BE2C (cell line): ENCODE measurements at regions not wholly inside any gene's neighbourhood (a gene's known extent, or its start where the extent isn't known, plus 50 kb on each side); places are given as distances from the start of the nearest gene placed in this dataset.

Source experiments
- DNase-seq: peaks from one replicate; pipeline ENCODE4 v3.0.0-alpha.2; 2020
- H3K27me3 ChIP-seq: fragments of 250-450 bp; sonication (Bioruptor Pico); 2 replicates; pipeline ENCODE4 v1.5.1; 2020; ENCODE audit warnings: mild to moderate bottlenecking
- H3K36me3 ChIP-seq: fragments of 250-450 bp; sonication (Bioruptor Pico); 2 replicates; pipeline ENCODE4 v1.5.1; 2020; ENCODE audit warnings: mild to moderate bottlenecking
- H3K4me1 ChIP-seq: fragments of 250-450 bp; sonication (Bioruptor Pico); 2 replicates; pipeline ENCODE4 v1.5.1; 2020
- H3K4me3 ChIP-seq: 2 replicates; pipeline ENCODE4 v1.5.1; 2011; ENCODE audit warnings: low read depth, low read length
- H3K9me3 ChIP-seq: fragments of 250-450 bp; sonication (Bioruptor Pico); 2 replicates; pipeline ENCODE4 v1.5.1; 2020
- CTCF ChIP-seq: IDR thresholded peaks from 2 replicates; pipeline ENCODE4 v1.5.1; 2012; ENCODE audit warnings: mild to moderate bottlenecking, low read depth, low read length

GRCh38 chr10:75302029-75302428, 66.3 kb upstream of the COMTD1 start:
- Histone ChIP-seq H3K4me3 (no peak overlapping the region), H3K9me3 (peaks cover 2% of the 10 kb centered on the region; the same call in 1 of the 2 replicates), H3K4me1 (no peaks in the 10 kb centered on the region), H3K36me3 (no peaks in the 10 kb centered on the region), H3K27me3 (no peaks in the 10 kb centered on the region)
- no peak for TF ChIP-seq CTCF
- DNase-seq: no peak

- no peak for DNase-seq
- Histone ChIP-seq H3K36me3 (no peaks in the 10 kb centered on the region), H3K4me1 (peaks cover 7% of the 10 kb centered on the region), H3K27me3 (no peaks in the 10 kb centered on the region), H3K9me3 (no peaks in the 10 kb centered on the region), H3K4me3 (no peak overlapping the region)
- no peak for TF ChIP-seq CTCF
These were observed 61.4 kb upstream of the COMTD1 start for GRCh38 chr10:75297021-75297599.

- Histone ChIP-seq H3K27me3 (no peaks in the 10 kb centered on the region), H3K36me3 (no peaks in the 10 kb centered on the region), H3K9me3 (no peaks in the 10 kb centered on the region), H3K4me3 (no peak overlapping the region), H3K4me1 (peaks cover 7% of the 10 kb centered on the region)
- no peak for TF ChIP-seq CTCF
- DNase-seq: no peak
These were observed 60.2 kb upstream of the COMTD1 start for GRCh38 chr10:75295868-75296441.

- H3K27me3 ChIP-seq: no peaks in the 10 kb centered on the region
- DNase-seq: peak; percentile 76
- H3K9me3 ChIP-seq: no peaks in the 10 kb centered on the region
- no peaks in the 10 kb centered on the region for H3K36me3 ChIP-seq
- TF ChIP-seq CTCF: no peak
- H3K4me1 ChIP-seq: peaks cover 7% of the 10 kb centered on the region
- peak overlapping the region; percentile 58 for H3K4me3 ChIP-seq
These were observed 59.3 kb upstream of the COMTD1 start for GRCh38 chr10:75294866-75295701.

GRCh38 chr10:75294518-75294865, 58.7 kb upstream of the COMTD1 start:
- DNase-seq: no peak
- no peaks in the 10 kb centered on the region for H3K27me3 ChIP-seq
- TF ChIP-seq CTCF: no peak
- H3K4me3 ChIP-seq: peak overlapping the region; percentile 58
- H3K9me3 ChIP-seq: no peaks in the 10 kb centered on the region
- H3K36me3 ChIP-seq: no peaks in the 10 kb centered on the region
- H3K4me1 ChIP-seq: peaks cover 7% of the 10 kb centered on the region

- Histone ChIP-seq H3K27me3 (no peaks in the 10 kb centered on the region), H3K9me3 (no peaks in the 10 kb centered on the region), H3K4me1 (peaks cover 7% of the 10 kb centered on the region), H3K4me3 (no peak overlapping the region), H3K36me3 (no peaks in the 10 kb centered on the region)
- no peak for TF ChIP-seq CTCF
- no peak for DNase-seq
These were observed 58.3 kb upstream of the COMTD1 start for GRCh38 chr10:75294031-75294437.
